Right ventricle myocardium inferior (tissue), 1 donor: ENCODE measurements at regions not wholly inside any gene's neighbourhood (a gene's known extent, or its start where the extent isn't known, plus 50 kb on each side); places are given as distances from the start of the nearest gene placed in this dataset.

Experiments
- ATAC-seq: fragments of 200-7000 bp; cut with Tn5 transposase; one replicate; pipeline ENCODE4 v1.9.1; 2020; ENCODE audit warnings: mild to moderate bottlenecking, moderate library complexity
- DNase-seq: peaks from one replicate; pipeline ENCODE4 v3.0.0; 2021; ENCODE audit errors: missing footprints
- intact Hi-C: fragments of 100-400 bp; cut with DNase I; formaldehyde crosslinking; loops from one replicate; pipeline ENCODE4 v1.11.0; 2022
- donor health status: DM: no; HTN: yes; CAD: no; lungs with severe emphysema.

GRCh38 chr13:29907670-29908069 lies 57.3 kb upstream of the UBL3 start:
- ATAC-seq (no peak), DNase-seq (no peak)
- intact Hi-C loops = no loop called here

GRCh38 chr13:29906432-29907011 lies 56.1 kb upstream of the UBL3 start:
- DNase-seq = no peak
- intact Hi-C loops = no loop called here

GRCh38 chr13:29905845-29906244 lies 55.4 kb upstream of the UBL3 start:
- no peak for DNase-seq
- no peak for ATAC-seq
- intact Hi-C loops = no loop called here

More at GRCh38 chr13:29906432-29907011, 56.1 kb upstream of the UBL3 start:
- ATAC-seq = no peak

- intact Hi-C loops = no loop called here
- DNase-seq = no peak
- ATAC-seq = peak; percentile 14
These were observed 53.6 kb upstream of the UBL3 start for GRCh38 chr13:29903996-29904395.

GRCh38 chr13:29903543-29903942 lies 53.1 kb upstream of the UBL3 start:
- ATAC-seq (no peak), DNase-seq (no peak)
- intact Hi-C loops = no loop called here

- intact Hi-C loops = no loop called here
- DNase-seq (no peak), ATAC-seq (no peak)
These were observed 52.4 kb upstream of the UBL3 start for GRCh38 chr13:29902632-29903305.

GRCh38 chr13:29901710-29902631 lies 51.6 kb upstream of the UBL3 start:
- no peak for DNase-seq
- intact Hi-C loops = no loop called here
- ATAC-seq = no peak
